ENCODE measurements at regions not wholly inside any gene's neighbourhood (a gene's known extent, or its start where the extent isn't known, plus 50 kb on each side); places are given as distances from the start of the nearest gene placed in this dataset.

DNA sequence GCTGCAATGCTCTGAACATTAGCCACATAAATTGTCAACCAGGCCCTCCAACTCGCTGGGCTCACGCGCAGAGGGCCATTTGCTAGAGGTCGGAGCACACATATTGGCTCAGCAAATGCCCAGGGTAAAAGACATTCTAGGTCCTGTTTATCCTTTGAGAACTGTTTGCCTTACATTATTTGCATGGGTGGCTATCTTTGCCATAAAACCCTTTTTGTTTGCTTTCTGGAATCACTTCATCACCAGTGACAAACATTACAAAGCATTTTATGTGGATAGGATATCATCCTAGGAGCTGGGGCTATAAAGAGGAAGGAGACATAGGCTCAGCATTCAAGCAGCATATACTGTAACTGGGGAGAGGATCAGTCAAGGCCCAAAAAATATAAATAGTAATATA, 149.2 kb upstream of the RAI2 start:
- TF ChIP-seq SIX5 (IDR thresholded peaks at IDR 0.05; ENCODE audit: borderline replicate concordance in 1 of 2, insufficient read depth in 1 of 2, low read depth in 1 of 2, low read length in 2 of 2) (no peak), GTF2B (IDR thresholded peaks at IDR 0.05; ENCODE audit: extremely low read depth, insufficient read length) (no peak), ZNF24 (IDR thresholded peaks at IDR 0.05) (no peak), AFF1 (IDR thresholded peaks at IDR 0.05; ENCODE audit: low read depth in 1 of 2, partially characterized antibody in 2 of 2) (no peak)

Data from K562 (cell line).